ENCODE measurements at regions not wholly inside any gene's neighbourhood (a gene's known extent, or its start where the extent isn't known, plus 50 kb on each side); places are given as distances from the start of the nearest gene placed in this dataset.
"Not testable (repeated sequence)": the region's sequence is repeated elsewhere in the genome, so short reads cannot be mapped to it uniquely, and the experiment has no call there.

GRCh38 chr15:69703532-69704187, 251.0 kb downstream of the RPLP1 start:
- DNase-seq (ENCODE audit: low read depth), result no peak
- H3K4me3 ChIP-seq (ENCODE audit: low read depth, low read length), result no peak overlapping the region
- TF ChIP-seq, protein P1, sequence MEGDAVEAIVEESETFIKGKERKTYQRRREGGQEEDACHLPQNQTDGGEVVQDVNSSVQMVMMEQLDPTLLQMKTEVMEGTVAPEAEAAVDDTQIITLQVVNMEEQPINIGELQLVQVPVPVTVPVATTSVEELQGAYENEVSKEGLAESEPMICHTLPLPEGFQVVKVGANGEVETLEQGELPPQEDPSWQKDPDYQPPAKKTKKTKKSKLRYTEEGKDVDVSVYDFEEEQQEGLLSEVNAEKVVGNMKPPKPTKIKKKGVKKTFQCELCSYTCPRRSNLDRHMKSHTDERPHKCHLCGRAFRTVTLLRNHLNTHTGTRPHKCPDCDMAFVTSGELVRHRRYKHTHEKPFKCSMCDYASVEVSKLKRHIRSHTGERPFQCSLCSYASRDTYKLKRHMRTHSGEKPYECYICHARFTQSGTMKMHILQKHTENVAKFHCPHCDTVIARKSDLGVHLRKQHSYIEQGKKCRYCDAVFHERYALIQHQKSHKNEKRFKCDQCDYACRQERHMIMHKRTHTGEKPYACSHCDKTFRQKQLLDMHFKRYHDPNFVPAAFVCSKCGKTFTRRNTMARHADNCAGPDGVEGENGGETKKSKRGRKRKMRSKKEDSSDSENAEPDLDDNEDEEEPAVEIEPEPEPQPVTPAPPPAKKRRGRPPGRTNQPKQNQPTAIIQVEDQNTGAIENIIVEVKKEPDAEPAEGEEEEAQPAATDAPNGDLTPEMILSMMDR (IDR thresholded peaks at IDR 0.05; ENCODE audit: insufficient read depth, low read depth, low read length, missing control alignments), result no peak

DNA sequence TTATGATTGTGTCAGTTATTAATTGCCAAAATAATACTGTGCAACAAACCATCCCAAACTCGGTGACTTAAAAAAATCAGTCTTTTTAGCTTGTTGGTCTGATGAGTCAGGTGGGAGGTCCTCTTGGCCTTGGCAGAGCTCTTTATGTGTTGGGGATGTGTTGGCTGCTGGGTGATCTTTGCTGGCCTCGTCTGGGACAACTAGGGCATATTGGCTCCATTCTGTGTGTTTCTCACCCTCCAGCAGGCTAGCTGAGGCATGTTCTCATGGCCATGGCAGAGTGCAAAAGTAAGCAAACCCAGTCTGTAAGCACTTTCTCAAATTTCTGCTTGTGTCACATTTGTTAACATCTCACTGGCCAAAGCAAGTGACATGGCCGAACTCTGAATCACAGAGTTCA, 251.6 kb downstream of the RPLP1 start:
- DNase-seq (ENCODE audit: low read depth), result no peak
- TF ChIP-seq, protein P1 (IDR thresholded peaks at IDR 0.05; ENCODE audit: insufficient read depth, low read depth, low read length, missing control alignments), result no peak
- H3K4me3 ChIP-seq (ENCODE audit: low read depth, low read length), result no peak overlapping the region

DNA sequence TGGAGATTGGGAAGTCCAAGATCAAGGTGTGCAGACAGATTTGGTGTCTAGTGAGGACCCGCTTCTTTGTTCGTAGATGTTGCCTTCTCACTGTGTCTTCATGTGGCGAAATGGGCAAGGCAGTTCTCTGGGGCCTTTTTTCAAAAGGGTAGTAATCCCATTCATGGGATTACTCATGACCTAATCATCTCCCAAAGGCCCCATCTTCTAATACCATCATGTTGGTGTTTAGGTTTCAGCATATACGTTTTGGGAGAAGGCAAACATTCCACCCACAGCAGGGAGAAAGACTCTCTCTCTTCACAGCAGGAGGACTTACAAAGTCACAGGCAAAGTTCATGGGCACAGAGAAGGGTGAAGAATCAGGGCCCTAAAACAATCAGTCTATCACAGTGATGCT, 252.1 kb downstream of the RPLP1 start:
- DNase-seq (ENCODE audit: low read depth), result no peak
- H3K4me3 ChIP-seq (ENCODE audit: low read depth, low read length), result no peak overlapping the region
- TF ChIP-seq, protein P1 (IDR thresholded peaks at IDR 0.05; ENCODE audit: insufficient read depth, low read depth, low read length, missing control alignments), result no peak

GRCh38 chr15:69706353-69707097, 253.9 kb downstream of the RPLP1 start:
- TF ChIP-seq, protein P1 (IDR thresholded peaks at IDR 0.05; ENCODE audit: insufficient read depth, low read depth, low read length, missing control alignments), result no peak
- DNase-seq (ENCODE audit: low read depth), result no peak
- no peak overlapping the region for H3K4me3 ChIP-seq (ENCODE audit: low read depth, low read length)

DNA sequence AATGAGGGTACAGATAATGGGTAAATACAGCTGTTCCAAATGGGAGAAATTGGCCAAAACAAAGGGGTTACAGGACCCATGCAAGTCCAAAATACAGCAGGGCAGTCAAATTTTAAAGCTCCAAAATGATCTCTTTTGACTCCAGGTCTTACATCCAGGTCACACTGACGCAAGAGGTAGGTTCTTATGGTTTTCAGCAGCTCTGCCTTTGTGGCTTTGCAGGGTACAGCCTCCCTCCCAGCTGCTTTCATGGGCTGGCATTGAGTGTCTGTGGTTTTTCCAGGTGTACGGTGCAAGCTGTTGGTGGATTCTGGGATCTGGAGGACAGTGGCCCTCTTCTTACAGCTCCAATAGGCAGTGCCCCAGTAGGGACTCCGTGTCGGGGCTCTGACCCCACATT, 254.6 kb downstream of the RPLP1 start:
- H3K4me3 ChIP-seq (ENCODE audit: low read depth, low read length); DNase-seq (ENCODE audit: low read depth): not testable (repeated sequence)

GRCh38 chr15:69708436-69709122, 256.0 kb downstream of the RPLP1 start:
- DNase-seq (ENCODE audit: low read depth); H3K4me3 ChIP-seq (ENCODE audit: low read depth, low read length): not testable (repeated sequence)

- H3K4me3 ChIP-seq (ENCODE audit: low read depth, low read length), result no peak overlapping the region
- DNase-seq (ENCODE audit: low read depth), result no peak
- TF ChIP-seq, protein P1 (IDR thresholded peaks at IDR 0.05; ENCODE audit: insufficient read depth, low read depth, low read length, missing control alignments), result no peak
Measured at GRCh38 chr15:69712991-69713390, 260.4 kb downstream of the RPLP1 start.

All from GM12865 (cell line).